Tibial nerve (tissue), 4 donors: ENCODE measurements at regions not wholly inside any gene's neighbourhood (a gene's known extent, or its start where the extent isn't known, plus 50 kb on each side); places are given as distances from the start of the nearest gene placed in this dataset.

Experiments used
- DNase-seq, 2 donors: peaks; one replicate each; pipeline ENCODE4 v3.0.0-alpha.2; 2019; ENCODE audit warnings: low spot score in 2 of 2
- H3K27ac ChIP-seq, 4 donors: fragments of 200-600 bp; sonication (generic) in 3 of 4; one replicate each; pipeline ENCODE4 v1.5.1; 2017 to 2019; ENCODE audit warnings: mild to moderate bottlenecking in 1 of 4
- H3K27me3 ChIP-seq, 2 donors: fragments of 200-600 bp; sonication (generic) in 1 of 2; one replicate each; pipeline versions ENCODE4 v1.5.1 to v1.6.0; 2017 to 2019
- H3K36me3 ChIP-seq, 3 donors: fragments of 200-600 bp; sonication (generic); one replicate each; pipeline ENCODE4 v1.5.1; 2018 to 2019
- H3K4me1 ChIP-seq, 4 donors: fragments of 200-600 bp; sonication (generic) in 3 of 4; one replicate each; pipeline ENCODE4 v1.5.1; 2017 to 2019
- H3K4me3 ChIP-seq, 4 donors: fragments of 200-600 bp; sonication (generic) in 3 of 4; one replicate each; pipeline ENCODE4 v1.5.1; 2017 to 2019; ENCODE audit warnings: mild to moderate bottlenecking in 1 of 4, moderate library complexity in 1 of 4
- H3K9me3 ChIP-seq, 4 donors: fragments of 200-600 bp; sonication (generic) in 3 of 4; one replicate each; pipeline ENCODE4 v1.5.1; 2017 to 2019
- EP300 ChIP-seq, 2 donors: sonication (generic); formaldehyde crosslinking; IDR thresholded peaks; one replicate each; pipeline ENCODE4 v1.6.1; 2017; ENCODE audit warnings: antibody characterized with exemption in 2 of 2, mild to moderate bottlenecking in 1 of 2
- POLR2A ChIP-seq, 2 donors: fragments of 450-650 bp; IDR thresholded peaks; one replicate each; pipeline ENCODE4 v1.6.1; 2017; ENCODE audit warnings: antibody characterized with exemption in 2 of 2, mild to moderate bottlenecking in 2 of 2, moderate library complexity in 2 of 2
- WGBS, 2 donors: methylation state at CpG; one replicate each; pipeline ENCODE4 v1.1.5; 2018; 5-methylcytosine and 5-hydroxymethylcytosine counted together
- TF ChIP-seq, protein P1 (sequence below), 5 experiments: fragments of 200-600 bp in 3 of 5; fragments of 450-650 bp in 2 of 5; sonication (generic) in 3 of 5; IDR thresholded peaks; one replicate each; pipeline ENCODE4 v1.5.1; 2016 to 2019; ENCODE audit warnings: antibody characterized with exemption in 5 of 5, mild to moderate bottlenecking in 3 of 5, moderate library complexity in 2 of 5

- WGBS, 2 donors: 89 to 96% methylated on average over 4 of the region's 4 CpGs
- no peak overlapping the region for H3K27ac ChIP-seq
- no peaks in the 10 kb centered on the region for H3K9me3 ChIP-seq
- no peaks in the 10 kb centered on the region for H3K4me1 ChIP-seq
- no peak overlapping the region for H3K4me3 ChIP-seq
- H3K27me3 ChIP-seq: peaks cover 0 to 3% of the 10 kb centered on the region in 2 donors
- TF ChIP-seq POLR2A (IDR thresholded peaks at IDR 0.05) (no peak), EP300 (IDR thresholded peaks at IDR 0.05) (no peak)
- TF ChIP-seq, protein P1, sequence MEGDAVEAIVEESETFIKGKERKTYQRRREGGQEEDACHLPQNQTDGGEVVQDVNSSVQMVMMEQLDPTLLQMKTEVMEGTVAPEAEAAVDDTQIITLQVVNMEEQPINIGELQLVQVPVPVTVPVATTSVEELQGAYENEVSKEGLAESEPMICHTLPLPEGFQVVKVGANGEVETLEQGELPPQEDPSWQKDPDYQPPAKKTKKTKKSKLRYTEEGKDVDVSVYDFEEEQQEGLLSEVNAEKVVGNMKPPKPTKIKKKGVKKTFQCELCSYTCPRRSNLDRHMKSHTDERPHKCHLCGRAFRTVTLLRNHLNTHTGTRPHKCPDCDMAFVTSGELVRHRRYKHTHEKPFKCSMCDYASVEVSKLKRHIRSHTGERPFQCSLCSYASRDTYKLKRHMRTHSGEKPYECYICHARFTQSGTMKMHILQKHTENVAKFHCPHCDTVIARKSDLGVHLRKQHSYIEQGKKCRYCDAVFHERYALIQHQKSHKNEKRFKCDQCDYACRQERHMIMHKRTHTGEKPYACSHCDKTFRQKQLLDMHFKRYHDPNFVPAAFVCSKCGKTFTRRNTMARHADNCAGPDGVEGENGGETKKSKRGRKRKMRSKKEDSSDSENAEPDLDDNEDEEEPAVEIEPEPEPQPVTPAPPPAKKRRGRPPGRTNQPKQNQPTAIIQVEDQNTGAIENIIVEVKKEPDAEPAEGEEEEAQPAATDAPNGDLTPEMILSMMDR (IDR thresholded peaks at IDR 0.05): no peak
- no peaks in the 10 kb centered on the region for H3K36me3 ChIP-seq
- DNase-seq: no peak
These were observed 111.4 kb upstream of the TEX51 start for GRCh38 chr2:126787289-126787688.

DNA sequence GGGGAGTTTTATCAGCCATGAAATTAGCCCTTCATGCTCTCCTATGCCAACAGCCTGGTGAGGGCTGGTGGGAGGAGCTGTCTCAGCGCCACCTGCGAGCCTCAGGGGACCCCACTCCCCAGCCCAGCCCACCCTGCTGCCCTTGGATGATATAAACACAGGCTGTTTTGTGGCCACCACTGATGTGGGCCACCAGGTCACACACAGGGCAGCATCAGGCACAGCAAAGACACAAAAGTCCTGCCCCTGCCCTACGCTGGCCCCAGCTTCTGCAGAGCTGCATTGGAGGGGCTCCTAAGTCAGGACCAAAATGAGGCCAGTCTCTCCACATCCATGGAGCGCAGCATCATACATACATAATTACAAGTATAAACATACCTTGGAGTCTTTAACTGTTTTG lies 110.6 kb upstream of the TEX51 start:
- H3K27me3 ChIP-seq: peaks cover 0 to 9% of the 10 kb centered on the region in 2 donors
- no peak overlapping the region for H3K27ac ChIP-seq
- H3K36me3 ChIP-seq: no peaks in the 10 kb centered on the region
- H3K4me3 ChIP-seq: no peak overlapping the region
- no peaks in the 10 kb centered on the region for H3K4me1 ChIP-seq
- H3K9me3 ChIP-seq: no peaks in the 10 kb centered on the region
- 66 to 89% methylated on average over 3 to 4 of the region's 4 CpGs for WGBS, 2 donors
- DNase-seq: no peak
- TF ChIP-seq, protein P1 (IDR thresholded peaks at IDR 0.05): no peak
- TF ChIP-seq POLR2A (IDR thresholded peaks at IDR 0.05) (no peak), EP300 (IDR thresholded peaks at IDR 0.05) (no peak)

DNA sequence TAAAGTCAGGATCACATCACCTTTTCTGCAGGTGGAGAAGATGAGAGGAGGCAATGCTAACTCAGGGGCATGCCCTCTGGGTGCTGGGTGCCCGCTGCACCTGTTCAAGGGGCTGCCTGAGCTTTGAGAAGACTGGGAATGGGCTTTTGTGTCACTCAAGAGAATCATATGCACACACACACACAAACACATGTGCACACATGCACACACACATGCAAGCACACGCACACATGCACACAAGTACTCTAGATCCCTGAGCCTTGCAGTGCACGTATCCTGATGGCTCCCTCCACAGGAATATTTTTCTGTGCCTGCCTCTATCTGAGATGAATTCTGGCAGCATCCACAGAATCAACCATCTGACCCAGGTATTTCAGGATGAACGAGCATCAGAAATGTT lies 110.0 kb upstream of the TEX51 start:
- no peak overlapping the region for H3K27ac ChIP-seq
- H3K9me3 ChIP-seq: no peaks in the 10 kb centered on the region
- WGBS, 2 donors: 80 to 84% methylated on average over 4 of the region's 4 CpGs
- no peaks in the 10 kb centered on the region for H3K4me1 ChIP-seq
- no peaks in the 10 kb centered on the region for H3K36me3 ChIP-seq
- TF ChIP-seq, protein P1 (IDR thresholded peaks at IDR 0.05): no peak
- no peak for TF ChIP-seq EP300 (IDR thresholded peaks at IDR 0.05)
- TF ChIP-seq POLR2A (IDR thresholded peaks at IDR 0.05): no peak
- DNase-seq: no peak
- H3K27me3 ChIP-seq: peaks cover 0 to 9% of the 10 kb centered on the region in 2 donors
- H3K4me3 ChIP-seq: no peak overlapping the region

GRCh38 chr2:126790987-126791780 lies 107.5 kb upstream of the TEX51 start:
- Histone ChIP-seq H3K9me3 (no peaks in the 10 kb centered on the region), H3K4me3 (no peak overlapping the region), H3K4me1 (no peaks in the 10 kb centered on the region), H3K27me3 (peaks cover 0 to 9% of the 10 kb centered on the region in 2 donors), H3K36me3 (no peaks in the 10 kb centered on the region), H3K27ac (no peak overlapping the region)
- no peak for TF ChIP-seq EP300 (IDR thresholded peaks at IDR 0.05)
- WGBS, 2 donors: 80 to 86% methylated on average over 18 of the region's 18 CpGs
- no peak for DNase-seq

DNA sequence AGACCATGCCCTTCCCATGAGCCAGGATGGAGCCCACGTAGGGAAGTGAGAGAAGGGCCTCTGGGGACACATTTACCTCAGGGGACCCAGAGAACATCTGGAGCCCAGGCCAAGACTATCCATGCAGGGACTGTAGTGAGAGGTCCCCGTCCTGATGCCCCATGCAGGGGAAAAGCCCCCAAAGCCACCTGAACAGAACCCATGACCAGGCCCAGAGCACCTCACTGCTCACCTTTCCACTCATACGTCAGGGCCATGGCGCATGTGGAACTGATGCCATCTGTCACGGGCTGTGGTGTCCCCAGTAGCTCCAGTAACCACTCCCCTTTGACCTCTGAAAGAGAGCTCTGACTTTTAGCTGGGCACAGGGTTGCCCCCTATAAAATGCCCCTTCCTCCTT lies 106.5 kb upstream of the TEX51 start:
- H3K4me3 ChIP-seq: no peak overlapping the region
- H3K36me3 ChIP-seq: no peaks in the 10 kb centered on the region
- WGBS, 2 donors: 70 to 81% methylated on average over 5 of the region's 5 CpGs
- TF ChIP-seq EP300 (IDR thresholded peaks at IDR 0.05) (no peak), POLR2A (IDR thresholded peaks at IDR 0.05) (no peak)
- TF ChIP-seq, protein P1 (IDR thresholded peaks at IDR 0.05): no peak
- H3K27me3 ChIP-seq: peaks cover 0 to 9% of the 10 kb centered on the region in 2 donors
- H3K4me1 ChIP-seq: no peaks in the 10 kb centered on the region
- DNase-seq: no peak
- H3K27ac ChIP-seq: no peak overlapping the region
- no peaks in the 10 kb centered on the region for H3K9me3 ChIP-seq
